ENCODE measurements at regions not wholly inside any gene's neighbourhood (a gene's known extent, or its start where the extent isn't known, plus 50 kb on each side); places are given as distances from the start of the nearest gene placed in this dataset.

- TF ChIP-seq POLR2A (IDR thresholded peaks at IDR 0.05) (no peak), CTCF (IDR thresholded peaks at IDR 0.05) (no peak)
Observed at GRCh38 chr12:25637752-25638151, 84.7 kb upstream of the LMNTD1 start.

All from testis (tissue), 2 donors.